ENCODE measurements at regions not wholly inside any gene's neighbourhood (a gene's known extent, or its start where the extent isn't known, plus 50 kb on each side); places are given as distances from the start of the nearest gene placed in this dataset.

DNA sequence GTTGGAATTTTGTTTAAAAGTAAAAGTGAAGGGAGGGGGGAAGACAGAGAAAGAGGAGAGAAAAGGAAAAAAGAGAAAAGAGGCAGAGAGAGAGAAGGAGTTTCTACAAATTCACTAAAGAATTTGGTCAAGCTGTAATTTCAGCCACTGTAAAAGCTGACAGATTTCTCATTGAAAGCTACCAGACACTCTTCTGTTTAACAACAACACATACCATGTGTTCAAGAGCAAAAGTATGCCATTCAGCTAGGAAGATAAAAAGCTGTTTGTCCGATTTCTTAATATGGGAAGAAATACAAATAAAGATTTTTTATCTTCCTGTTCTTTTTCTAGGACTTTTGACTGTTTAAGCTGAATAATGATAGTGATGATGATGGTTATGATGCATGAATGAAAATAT, 204.8 kb upstream of the RSPO3 start:
- Histone ChIP-seq H3K4me3 (no peak overlapping the region), H3K4me1 (no peaks in the 10 kb centered on the region), H3K36me3 (no peaks in the 10 kb centered on the region), H3K27ac (no peak overlapping the region), H3K27me3 (no peaks in the 10 kb centered on the region), H3K9me3 (no peaks in the 10 kb centered on the region)
- TF ChIP-seq, protein P1, sequence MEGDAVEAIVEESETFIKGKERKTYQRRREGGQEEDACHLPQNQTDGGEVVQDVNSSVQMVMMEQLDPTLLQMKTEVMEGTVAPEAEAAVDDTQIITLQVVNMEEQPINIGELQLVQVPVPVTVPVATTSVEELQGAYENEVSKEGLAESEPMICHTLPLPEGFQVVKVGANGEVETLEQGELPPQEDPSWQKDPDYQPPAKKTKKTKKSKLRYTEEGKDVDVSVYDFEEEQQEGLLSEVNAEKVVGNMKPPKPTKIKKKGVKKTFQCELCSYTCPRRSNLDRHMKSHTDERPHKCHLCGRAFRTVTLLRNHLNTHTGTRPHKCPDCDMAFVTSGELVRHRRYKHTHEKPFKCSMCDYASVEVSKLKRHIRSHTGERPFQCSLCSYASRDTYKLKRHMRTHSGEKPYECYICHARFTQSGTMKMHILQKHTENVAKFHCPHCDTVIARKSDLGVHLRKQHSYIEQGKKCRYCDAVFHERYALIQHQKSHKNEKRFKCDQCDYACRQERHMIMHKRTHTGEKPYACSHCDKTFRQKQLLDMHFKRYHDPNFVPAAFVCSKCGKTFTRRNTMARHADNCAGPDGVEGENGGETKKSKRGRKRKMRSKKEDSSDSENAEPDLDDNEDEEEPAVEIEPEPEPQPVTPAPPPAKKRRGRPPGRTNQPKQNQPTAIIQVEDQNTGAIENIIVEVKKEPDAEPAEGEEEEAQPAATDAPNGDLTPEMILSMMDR (IDR thresholded peaks at IDR 0.05) = no peak
- no peak for TF ChIP-seq POLR2A (IDR thresholded peaks at IDR 0.05)
- no peak for TF ChIP-seq POLR2AphosphoS5 (IDR thresholded peaks at IDR 0.05)
- intact Hi-C loops (cut with DNase I; ENCODE audit: low total_unique reads) = no loop called here
- no peak for DNase-seq (ENCODE audit: low spot score in 2 of 2)

DNA sequence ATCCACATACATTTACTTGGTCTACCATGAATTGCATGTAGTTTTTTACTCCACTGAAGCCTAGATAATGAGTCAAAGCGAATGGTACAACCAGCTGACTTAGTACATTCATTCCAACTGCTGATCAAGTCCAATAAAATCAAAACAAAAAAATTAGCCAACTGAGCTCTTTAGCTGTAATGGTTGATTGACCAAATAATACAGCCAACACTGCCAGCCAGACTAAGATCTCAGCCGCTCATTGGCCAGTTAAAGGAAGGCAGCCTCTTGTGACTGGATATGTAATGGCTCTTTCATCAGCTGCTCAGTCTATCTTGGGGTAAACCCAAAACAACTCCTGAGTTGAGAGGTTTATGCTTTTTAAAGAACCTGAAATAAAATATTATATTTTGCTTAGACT, 204.3 kb upstream of the RSPO3 start:
- H3K4me3 ChIP-seq = no peak overlapping the region
- H3K27ac ChIP-seq = no peak overlapping the region
- no peaks in the 10 kb centered on the region for H3K27me3 ChIP-seq
- no peaks in the 10 kb centered on the region for H3K36me3 ChIP-seq
- H3K4me1 ChIP-seq = no peaks in the 10 kb centered on the region
- no peak for DNase-seq (ENCODE audit: low spot score in 2 of 2)
- H3K9me3 ChIP-seq = no peaks in the 10 kb centered on the region
- TF ChIP-seq, protein P1 (IDR thresholded peaks at IDR 0.05) = no peak
- TF ChIP-seq POLR2AphosphoS5 (IDR thresholded peaks at IDR 0.05) (no peak), POLR2A (IDR thresholded peaks at IDR 0.05) (no peak)
- intact Hi-C loops (cut with DNase I; ENCODE audit: low total_unique reads) = no loop called here

DNA sequence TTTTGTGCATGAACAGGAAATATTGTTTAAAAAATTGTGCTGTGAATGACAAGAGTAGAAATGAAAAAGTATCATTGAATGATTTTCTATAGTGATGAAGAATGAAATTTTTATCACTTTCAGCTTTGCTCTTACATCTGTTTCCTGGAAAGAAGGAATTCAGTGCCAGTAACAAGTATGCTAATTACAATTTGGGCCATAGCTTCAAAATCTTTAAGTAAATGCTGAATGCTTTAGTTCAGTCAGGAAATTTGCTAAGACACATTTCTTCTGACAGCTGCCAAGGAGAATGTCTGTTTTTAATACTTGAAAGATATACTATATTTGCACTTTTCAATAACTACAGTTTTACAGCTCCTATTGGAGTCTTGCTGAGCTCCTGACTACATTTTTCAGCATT, 203.7 kb upstream of the RSPO3 start:
- TF ChIP-seq, protein P1 (IDR thresholded peaks at IDR 0.05) = no peak
- TF ChIP-seq POLR2A (IDR thresholded peaks at IDR 0.05) = no peak
- no peak for TF ChIP-seq POLR2AphosphoS5 (IDR thresholded peaks at IDR 0.05)
- intact Hi-C loops (cut with DNase I; ENCODE audit: low total_unique reads) = no loop called here
- Histone ChIP-seq H3K4me1 (no peaks in the 10 kb centered on the region), H3K4me3 (no peak overlapping the region), H3K36me3 (no peaks in the 10 kb centered on the region), H3K9me3 (no peaks in the 10 kb centered on the region), H3K27ac (no peak overlapping the region), H3K27me3 (no peaks in the 10 kb centered on the region)
- no peak for DNase-seq (ENCODE audit: low spot score in 2 of 2)

DNA sequence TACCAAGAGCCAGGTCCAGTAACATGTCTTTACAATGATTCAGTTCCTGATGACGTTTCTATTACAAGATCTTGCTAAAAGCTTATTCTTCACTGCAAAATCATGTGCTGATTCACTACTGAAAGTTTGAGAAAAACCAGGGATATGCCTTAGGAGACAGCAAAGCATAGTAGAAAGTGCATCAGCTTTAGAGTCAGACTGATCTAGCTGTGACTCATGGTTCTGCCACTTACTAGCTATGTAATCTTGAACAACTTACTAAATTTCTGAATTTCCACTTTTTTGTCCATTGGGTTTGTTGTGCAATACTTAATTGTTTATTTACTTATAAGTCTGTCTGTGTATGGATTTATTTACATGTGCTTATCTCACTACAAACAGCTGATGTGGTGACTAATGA, 198.5 kb upstream of the RSPO3 start:
- no peak overlapping the region for H3K27ac ChIP-seq
- DNase-seq (ENCODE audit: low spot score in 2 of 2) = no peak

DNA sequence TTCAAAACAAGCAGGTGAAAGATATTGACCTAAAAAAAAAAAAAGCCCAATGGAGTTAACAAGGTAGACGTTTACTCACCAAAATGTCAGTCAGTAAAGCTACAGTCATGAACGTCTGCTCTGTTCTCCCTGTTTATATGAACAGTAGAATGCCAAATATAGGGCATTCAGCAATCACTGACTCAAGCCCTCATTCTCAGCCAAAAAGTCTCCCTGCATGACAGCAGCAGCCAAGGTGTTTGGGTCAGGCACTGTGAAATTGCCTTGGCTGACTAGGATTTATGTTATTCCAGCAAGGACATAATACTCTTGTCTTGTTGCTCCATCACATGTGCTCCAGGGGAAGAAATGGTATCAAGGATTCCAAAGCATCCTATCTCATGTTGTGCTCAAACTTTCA, 194.7 kb upstream of the RSPO3 start:
- TF ChIP-seq POLR2A (IDR thresholded peaks at IDR 0.05) = no peak
- TF ChIP-seq, protein P1 (IDR thresholded peaks at IDR 0.05) = no peak
- no peak for TF ChIP-seq POLR2AphosphoS5 (IDR thresholded peaks at IDR 0.05)
- Histone ChIP-seq H3K4me1 (no peaks in the 10 kb centered on the region), H3K9me3 (no peaks in the 10 kb centered on the region), H3K27ac (no peak overlapping the region), H3K27me3 (no peaks in the 10 kb centered on the region), H3K4me3 (no peak overlapping the region), H3K36me3 (no peaks in the 10 kb centered on the region)
- DNase-seq (ENCODE audit: low spot score in 2 of 2) = no peak
- intact Hi-C loops (cut with DNase I; ENCODE audit: low total_unique reads) = no loop called here

More for the DNA sequence above, 198.5 kb upstream of the RSPO3 start:
- H3K4me3 ChIP-seq = no peak overlapping the region
- intact Hi-C loops (cut with DNase I; ENCODE audit: low total_unique reads) = no loop called here
- no peaks in the 10 kb centered on the region for H3K4me1 ChIP-seq
- no peaks in the 10 kb centered on the region for H3K27me3 ChIP-seq
- no peaks in the 10 kb centered on the region for H3K9me3 ChIP-seq
- H3K36me3 ChIP-seq = no peaks in the 10 kb centered on the region
- TF ChIP-seq POLR2A (IDR thresholded peaks at IDR 0.05) (no peak), POLR2AphosphoS5 (IDR thresholded peaks at IDR 0.05) (no peak)
- TF ChIP-seq, protein P1 (IDR thresholded peaks at IDR 0.05) = no peak
